Peyer's patch (tissue), 4 donors: ENCODE measurements at regions not wholly inside any gene's neighbourhood (a gene's known extent, or its start where the extent isn't known, plus 50 kb on each side); places are given as distances from the start of the nearest gene placed in this dataset.

Source experiments
- DNase-seq, 3 donors: peaks; one replicate each; pipeline ENCODE4 v3.0.0-alpha.2; 2017 to 2019
- H3K27ac ChIP-seq, 4 donors: fragments of 200-600 bp; sonication (generic); one replicate each; pipeline ENCODE4 v1.5.1; 2016 to 2019
- H3K27me3 ChIP-seq, 2 donors: fragments of 200-600 bp; sonication (generic); one replicate each; pipeline ENCODE4 v1.5.1; 2019
- H3K36me3 ChIP-seq, 3 donors: fragments of 200-600 bp; sonication (generic); one replicate each; pipeline ENCODE4 v1.5.1; 2016 to 2019
- H3K4me1 ChIP-seq, 4 donors: fragments of 200-600 bp; sonication (generic); one replicate each; pipeline ENCODE4 v1.5.1; 2016 to 2019
- H3K4me3 ChIP-seq, 4 donors: fragments of 200-600 bp; sonication (generic); 1 replicate in 3 of 4; 2 replicates in 1 of 4; pipeline ENCODE4 v1.5.1; 2016 to 2019; ENCODE audit warnings: mild to moderate bottlenecking in 1 of 4
- H3K9me3 ChIP-seq, 4 donors: fragments of 200-600 bp; sonication (generic); one replicate each; pipeline ENCODE4 v1.5.1; 2016 to 2019; ENCODE audit warnings: mild to moderate bottlenecking in 1 of 4
- CTCF ChIP-seq, 6 experiments: fragments of 450-650 bp in 4 of 6; fragments of 200-600 bp in 2 of 6; sonication (generic) in 1 of 6; IDR thresholded peaks; one replicate each; pipeline ENCODE4 v1.5.1; 2017 to 2019; ENCODE audit warnings: antibody characterized with exemption in 6 of 6, mild to moderate bottlenecking in 3 of 6, moderate library complexity in 1 of 6
- POLR2A ChIP-seq, 2 donors: fragments of 450-650 bp; IDR thresholded peaks; one replicate each; pipeline ENCODE4 v1.5.1; 2017; ENCODE audit warnings: antibody characterized with exemption in 2 of 2, mild to moderate bottlenecking in 2 of 2, moderate library complexity in 2 of 2

- H3K4me1 ChIP-seq = no peaks in the 10 kb centered on the region
- no peak overlapping the region for H3K27ac ChIP-seq
- no peak for DNase-seq
- H3K36me3 ChIP-seq = no peaks in the 10 kb centered on the region
- H3K27me3 ChIP-seq = no peaks in the 10 kb centered on the region
- H3K4me3 ChIP-seq = no peak overlapping the region
- TF ChIP-seq POLR2A (IDR thresholded peaks at IDR 0.05) (no peak), CTCF (IDR thresholded peaks at IDR 0.05) (no peak)
- no peaks in the 10 kb centered on the region for H3K9me3 ChIP-seq
These were observed 618.8 kb downstream of the MATN1 start for GRCh38 chr1:30104551-30104950.

DNA sequence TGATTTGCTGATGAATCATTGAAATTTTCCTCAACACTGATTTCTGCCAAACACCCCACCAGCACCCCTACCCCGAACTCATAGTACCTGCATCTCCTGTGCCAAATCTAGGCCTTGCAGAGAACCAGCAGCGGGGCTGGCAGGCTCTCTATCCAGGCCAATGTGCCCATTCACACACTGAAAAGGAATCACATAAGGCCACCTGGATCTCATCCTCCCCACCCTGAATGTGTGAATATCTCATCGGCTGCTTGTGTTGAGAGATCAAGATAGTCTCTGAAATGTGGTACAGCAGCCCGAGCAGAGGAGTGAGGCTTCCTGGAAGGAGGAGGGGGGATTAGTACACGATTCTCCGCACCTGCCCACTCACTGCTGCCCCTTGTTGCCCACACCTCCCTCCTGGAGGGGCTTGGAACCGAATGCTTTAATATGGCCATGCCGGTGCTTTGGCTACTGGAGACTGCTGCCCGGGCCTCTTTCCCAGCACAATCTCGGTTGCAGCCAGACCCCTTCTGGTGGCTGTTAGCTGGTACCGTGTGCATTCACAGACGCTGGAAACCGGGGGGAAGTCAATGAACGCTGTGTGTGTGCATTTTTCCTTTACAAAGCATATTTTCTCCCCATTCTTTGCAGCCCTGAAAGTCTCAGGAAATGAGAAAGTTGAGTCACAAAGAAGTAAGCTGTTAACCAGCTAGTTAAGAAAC is 619.5 kb downstream of the MATN1 start:
- Histone ChIP-seq H3K4me3 (no peak overlapping the region), H3K36me3 (no peaks in the 10 kb centered on the region), H3K27me3 (no peaks in the 10 kb centered on the region), H3K27ac (no peak overlapping the region), H3K9me3 (no peaks in the 10 kb centered on the region), H3K4me1 (no peaks in the 10 kb centered on the region)
- no peak for DNase-seq
- TF ChIP-seq POLR2A (IDR thresholded peaks at IDR 0.05) (no peak), CTCF (IDR thresholded peaks at IDR 0.05) (no peak)

GRCh38 chr1:30102605-30103004 is 620.8 kb downstream of the MATN1 start:
- no peak overlapping the region for H3K4me3 ChIP-seq
- H3K36me3 ChIP-seq = no peaks in the 10 kb centered on the region
- no peaks in the 10 kb centered on the region for H3K4me1 ChIP-seq
- no peak overlapping the region for H3K27ac ChIP-seq
- no peaks in the 10 kb centered on the region for H3K9me3 ChIP-seq
- DNase-seq = no peak
- H3K27me3 ChIP-seq = no peaks in the 10 kb centered on the region
- TF ChIP-seq CTCF (IDR thresholded peaks at IDR 0.05) (no peak), POLR2A (IDR thresholded peaks at IDR 0.05) (no peak)

DNA sequence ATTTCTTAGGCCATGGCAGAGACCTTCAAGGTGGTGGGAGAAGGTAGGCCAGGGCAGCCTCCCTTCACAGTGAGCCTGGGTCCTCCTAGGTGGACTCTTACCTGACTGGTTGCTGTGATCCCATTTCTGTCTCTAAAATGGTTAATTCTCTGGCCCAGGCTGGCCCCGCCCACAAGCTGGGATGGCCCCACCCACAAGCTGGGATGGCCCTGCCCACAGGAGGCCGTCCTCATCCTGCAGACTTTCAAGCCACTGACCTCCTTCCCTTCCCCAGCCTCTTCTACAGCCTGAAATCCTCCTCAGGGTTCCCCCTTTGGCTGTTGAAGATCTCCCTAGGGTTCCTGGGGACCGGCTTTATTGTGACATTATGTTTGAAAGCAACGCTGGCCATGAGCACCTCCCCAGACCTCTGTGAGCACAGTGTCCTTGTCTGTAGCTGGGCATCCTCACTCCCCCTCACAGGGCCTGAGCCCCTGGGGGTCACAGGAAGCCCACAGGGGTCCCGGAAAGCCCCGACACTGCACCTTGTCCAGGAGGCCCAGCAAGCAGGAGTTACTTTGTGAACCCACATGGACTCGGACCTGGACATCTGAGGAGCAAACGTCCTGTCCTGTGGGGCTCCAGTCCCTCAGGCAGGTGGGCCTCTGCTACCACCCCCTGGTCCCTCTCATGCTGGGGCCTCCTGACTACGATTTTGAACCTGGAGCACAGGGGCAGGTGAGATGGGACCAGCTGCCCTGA is 621.7 kb downstream of the MATN1 start:
- Histone ChIP-seq H3K9me3 (no peaks in the 10 kb centered on the region), H3K27me3 (no peaks in the 10 kb centered on the region), H3K27ac (no peak overlapping the region), H3K4me3 (no peak overlapping the region), H3K36me3 (no peaks in the 10 kb centered on the region), H3K4me1 (no peaks in the 10 kb centered on the region)
- no peak for TF ChIP-seq POLR2A (IDR thresholded peaks at IDR 0.05)
- TF ChIP-seq CTCF (IDR thresholded peaks at IDR 0.05) = no peak
- DNase-seq = no peak

- H3K4me1 ChIP-seq = no peaks in the 10 kb centered on the region
- DNase-seq = no peak
- no peaks in the 10 kb centered on the region for H3K9me3 ChIP-seq
- H3K27me3 ChIP-seq = no peaks in the 10 kb centered on the region
- TF ChIP-seq POLR2A (IDR thresholded peaks at IDR 0.05) = no peak
- TF ChIP-seq CTCF (IDR thresholded peaks at IDR 0.05) = no peak
- no peak overlapping the region for H3K4me3 ChIP-seq
- no peak overlapping the region for H3K27ac ChIP-seq
- H3K36me3 ChIP-seq = no peaks in the 10 kb centered on the region
These were observed 622.4 kb downstream of the MATN1 start for GRCh38 chr1:30101016-30101415.
